ENCODE measurements at regions not wholly inside any gene's neighbourhood (a gene's known extent, or its start where the extent isn't known, plus 50 kb on each side); places are given as distances from the start of the nearest gene placed in this dataset.
"Not testable (repeated sequence)": the region's sequence is repeated elsewhere in the genome, so short reads cannot be mapped to it uniquely, and the experiment has no call there.

GRCh38 chr10:65235846-65236245, 1690.0 kb upstream of the LRRTM3 start:
- DNase-seq (ENCODE audit: low read depth in 2 of 2): no peak

GRCh38 chr10:65265451-65265954, 1660.3 kb upstream of the LRRTM3 start:
- no peak for DNase-seq (ENCODE audit: low read depth in 2 of 2)

- not testable (repeated sequence) for DNase-seq (ENCODE audit: low read depth in 2 of 2)
Measured at GRCh38 chr10:65269551-65269950, 1656.3 kb upstream of the LRRTM3 start.

- no peak for DNase-seq (ENCODE audit: low read depth in 2 of 2)
Measured at GRCh38 chr10:65270969-65271368, 1654.9 kb upstream of the LRRTM3 start.

GRCh38 chr10:65273115-65273514, 1652.7 kb upstream of the LRRTM3 start:
- no peak for DNase-seq (ENCODE audit: low read depth in 2 of 2)

- no peak for DNase-seq (ENCODE audit: low read depth in 2 of 2)
Measured at GRCh38 chr10:65275296-65275695, 1650.5 kb upstream of the LRRTM3 start.

GRCh38 chr10:65284495-65285041, 1641.3 kb upstream of the LRRTM3 start:
- no peak for DNase-seq (ENCODE audit: low read depth in 2 of 2)

GRCh38 chr10:65285726-65286125, 1640.1 kb upstream of the LRRTM3 start:
- DNase-seq (ENCODE audit: low read depth in 2 of 2): not testable (repeated sequence)

- no peak for DNase-seq (ENCODE audit: low read depth in 2 of 2)
Measured at GRCh38 chr10:65291286-65291685, 1634.5 kb upstream of the LRRTM3 start.

GRCh38 chr10:65292551-65292950, 1633.3 kb upstream of the LRRTM3 start:
- DNase-seq (ENCODE audit: low read depth in 2 of 2): no peak

- DNase-seq (ENCODE audit: low read depth in 2 of 2): no peak
Measured at GRCh38 chr10:65294329-65294728, 1631.5 kb upstream of the LRRTM3 start.

GRCh38 chr10:65301181-65301580, 1624.7 kb upstream of the LRRTM3 start:
- DNase-seq (ENCODE audit: low read depth in 2 of 2): no peak

GRCh38 chr10:65306201-65306600, 1619.6 kb upstream of the LRRTM3 start:
- no peak for DNase-seq (ENCODE audit: low read depth in 2 of 2)

GRCh38 chr10:65312876-65313275, 1613.0 kb upstream of the LRRTM3 start:
- DNase-seq (ENCODE audit: low read depth in 2 of 2): no peak

GRCh38 chr10:65313406-65313805, 1612.4 kb upstream of the LRRTM3 start:
- no peak for DNase-seq (ENCODE audit: low read depth in 2 of 2)

- no peak for DNase-seq (ENCODE audit: low read depth in 2 of 2)
Measured at GRCh38 chr10:65314253-65314652, 1611.6 kb upstream of the LRRTM3 start.

- DNase-seq (ENCODE audit: low read depth in 2 of 2): no peak
Measured at GRCh38 chr10:65319493-65319892, 1606.3 kb upstream of the LRRTM3 start.

- DNase-seq (ENCODE audit: low read depth in 2 of 2): no peak
Measured at GRCh38 chr10:65320236-65321026, 1605.4 kb upstream of the LRRTM3 start.

GRCh38 chr10:65323802-65324201, 1602.0 kb upstream of the LRRTM3 start:
- no peak for DNase-seq (ENCODE audit: low read depth in 2 of 2)

- DNase-seq (ENCODE audit: low read depth in 2 of 2): no peak
Measured at GRCh38 chr10:65325913-65326312, 1599.9 kb upstream of the LRRTM3 start.

- no peak for DNase-seq (ENCODE audit: low read depth in 2 of 2)
Measured at GRCh38 chr10:65328486-65328885, 1597.3 kb upstream of the LRRTM3 start.

GRCh38 chr10:65335311-65335710, 1590.5 kb upstream of the LRRTM3 start:
- no peak for DNase-seq (ENCODE audit: low read depth in 2 of 2)

GRCh38 chr10:65340340-65340739, 1585.5 kb upstream of the LRRTM3 start:
- DNase-seq (ENCODE audit: low read depth in 2 of 2): no peak
